IPS-18c (cell line): ENCODE measurements at regions not wholly inside any gene's neighbourhood (a gene's known extent, or its start where the extent isn't known, plus 50 kb on each side); places are given as distances from the start of the nearest gene placed in this dataset.

Experiments used
- H3K4me3 ChIP-seq: 2 replicates; pipeline ENCODE4 v1.7.0; 2013; ENCODE audit warnings: low read depth, mild to moderate bottlenecking, low read length, moderate library complexity; ENCODE audit not compliant: insufficient read depth
- H3K9me3 ChIP-seq: one replicate; pipeline ENCODE4 v1.6.1; 2013; ENCODE audit warnings: mild to moderate bottlenecking, low read length, moderate library complexity; ENCODE audit not compliant: control insufficient read depth, insufficient read depth

DNA sequence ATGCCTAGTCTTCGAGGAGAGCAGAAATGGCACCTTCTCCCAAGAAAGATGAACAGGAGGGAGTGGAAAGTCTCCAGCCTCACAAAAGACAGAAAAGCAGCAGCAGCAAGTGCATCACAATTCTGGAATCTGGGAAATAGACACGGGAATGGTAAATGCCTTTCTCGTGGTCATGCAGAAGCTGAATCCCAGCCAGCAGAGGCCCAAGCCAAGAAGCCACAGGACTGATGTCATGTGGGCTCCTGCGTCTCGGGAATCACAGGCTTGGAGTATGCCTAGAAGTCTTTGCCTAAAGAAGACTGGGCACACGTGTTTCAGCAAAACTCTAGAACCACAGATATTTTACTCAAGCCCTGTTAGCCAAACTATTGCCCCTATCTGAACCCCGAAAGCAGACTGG, 260.3 kb upstream of the PLD5 start:
- no peaks in the 10 kb centered on the region for H3K9me3 ChIP-seq
- no peak overlapping the region for H3K4me3 ChIP-seq

DNA sequence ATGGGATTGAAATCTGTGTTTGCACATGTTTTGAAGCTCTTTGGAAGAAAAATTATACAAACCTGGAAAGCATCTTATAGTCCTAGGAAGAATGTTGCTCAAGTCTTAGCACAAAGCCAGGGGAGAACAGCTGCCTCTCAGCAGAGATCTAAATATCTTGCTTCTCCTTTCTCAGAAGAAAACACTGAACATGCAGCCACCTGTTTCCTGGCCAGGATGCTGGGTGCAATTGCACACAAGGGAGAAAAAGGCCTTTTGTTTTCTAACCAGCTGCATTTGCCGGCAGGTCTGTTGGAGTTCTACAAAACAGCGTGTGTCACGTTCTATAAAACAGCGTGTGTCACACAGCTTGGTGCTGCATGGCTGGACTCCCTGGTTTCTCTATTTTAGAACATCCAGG, 259.6 kb upstream of the PLD5 start:
- H3K4me3 ChIP-seq: no peak overlapping the region
- no peaks in the 10 kb centered on the region for H3K9me3 ChIP-seq

DNA sequence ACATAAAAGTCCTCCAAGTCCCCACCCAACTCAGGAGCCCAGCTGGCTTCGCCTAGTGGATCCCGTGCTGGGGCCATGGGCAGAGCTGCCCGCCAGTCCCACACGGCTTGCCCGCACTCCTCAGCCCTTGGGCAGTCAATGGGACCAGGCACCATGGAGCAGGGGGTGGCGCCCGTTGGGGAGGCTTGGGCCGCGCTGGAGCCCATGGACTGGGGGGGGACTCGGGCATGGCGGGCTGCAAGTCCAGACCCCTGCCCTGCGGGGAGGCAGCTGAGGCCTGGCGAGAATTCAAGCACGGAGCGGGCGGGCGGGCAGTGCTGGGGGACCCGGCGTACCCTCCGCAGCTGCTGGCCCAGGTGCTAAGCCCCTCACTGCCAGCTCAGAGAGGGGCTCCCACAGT, 249.8 kb upstream of the PLD5 start:
- Histone ChIP-seq H3K4me3 (no peak overlapping the region), H3K9me3 (no peaks in the 10 kb centered on the region)

DNA sequence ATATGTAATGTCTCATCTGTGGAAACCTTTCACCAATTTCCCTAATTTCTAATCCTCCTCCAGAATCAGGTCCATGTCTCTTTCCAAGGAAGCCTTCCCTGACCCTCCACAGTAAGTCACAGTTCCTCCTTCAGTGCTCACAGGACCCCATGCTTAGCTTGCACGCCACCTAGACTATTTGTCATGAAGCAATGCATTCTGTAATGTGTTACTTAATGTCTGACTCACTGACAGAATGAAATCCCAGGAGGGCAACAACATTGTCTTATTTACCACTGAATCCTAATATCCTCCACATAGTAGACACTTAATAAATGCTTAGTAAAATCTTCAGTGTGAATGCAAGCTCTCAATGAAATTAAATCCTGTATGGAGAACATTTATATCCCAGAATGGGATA, 245.9 kb upstream of the PLD5 start:
- no peak overlapping the region for H3K4me3 ChIP-seq
- H3K9me3 ChIP-seq: no peaks in the 10 kb centered on the region

DNA sequence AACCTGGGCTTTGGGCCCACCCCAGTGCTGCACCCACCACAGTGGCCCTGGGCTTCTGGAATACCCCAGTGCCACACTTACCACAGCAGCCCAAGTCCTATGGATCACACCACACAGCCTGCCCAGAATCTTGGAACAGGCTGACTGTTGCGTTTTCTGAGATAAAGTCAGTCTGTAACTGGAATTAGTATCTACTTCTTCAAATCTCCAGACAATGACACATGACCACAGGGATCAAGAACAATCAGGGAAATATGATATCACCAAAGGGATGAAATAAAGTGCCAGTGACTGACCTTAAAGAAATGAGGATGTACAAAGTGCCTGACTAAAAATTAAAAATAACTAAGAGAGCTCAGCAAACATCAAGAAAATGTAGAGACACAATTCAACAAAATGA, 239.7 kb upstream of the PLD5 start:
- Histone ChIP-seq H3K4me3 (no peak overlapping the region), H3K9me3 (no peaks in the 10 kb centered on the region)

DNA sequence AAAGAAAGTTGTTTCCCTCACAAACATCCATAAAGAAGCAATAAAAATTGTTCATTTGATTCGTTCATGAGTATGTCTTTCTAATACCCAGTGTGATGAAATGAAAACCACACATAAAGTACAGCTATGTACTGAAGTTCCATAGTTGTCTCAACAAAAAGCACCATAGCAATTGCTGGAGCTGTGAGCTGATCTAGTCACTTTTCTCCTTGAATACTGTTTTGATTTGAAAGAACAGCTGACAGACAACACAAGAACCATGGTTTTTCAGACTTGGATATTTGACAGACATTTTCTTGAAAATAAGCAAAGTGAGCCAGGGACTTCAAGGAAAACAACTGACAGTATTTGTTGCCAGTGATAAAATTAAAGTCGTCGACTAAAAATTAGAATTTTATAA, 237.1 kb upstream of the PLD5 start:
- no peak overlapping the region for H3K4me3 ChIP-seq
- H3K9me3 ChIP-seq: no peaks in the 10 kb centered on the region

DNA sequence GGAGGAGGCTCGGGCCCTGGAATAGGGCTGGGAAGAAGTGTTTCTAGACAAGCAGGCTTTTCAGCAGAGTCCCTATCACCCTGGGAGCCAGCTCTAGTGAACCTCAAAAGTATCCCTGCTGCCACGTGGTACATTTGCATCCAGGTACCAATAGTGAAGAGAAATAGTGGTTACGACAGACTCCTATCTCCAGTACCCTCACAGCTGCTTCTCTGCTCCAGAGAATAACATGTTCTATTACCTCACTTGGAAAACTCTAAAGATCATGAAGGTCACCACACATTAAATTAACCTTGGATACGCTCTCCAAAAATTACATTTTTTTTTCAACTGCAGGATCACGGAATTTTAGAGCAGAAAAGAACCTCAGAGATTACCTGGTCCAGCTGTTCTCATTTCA, 230.4 kb upstream of the PLD5 start:
- Histone ChIP-seq H3K9me3 (no peaks in the 10 kb centered on the region), H3K4me3 (no peak overlapping the region)

DNA sequence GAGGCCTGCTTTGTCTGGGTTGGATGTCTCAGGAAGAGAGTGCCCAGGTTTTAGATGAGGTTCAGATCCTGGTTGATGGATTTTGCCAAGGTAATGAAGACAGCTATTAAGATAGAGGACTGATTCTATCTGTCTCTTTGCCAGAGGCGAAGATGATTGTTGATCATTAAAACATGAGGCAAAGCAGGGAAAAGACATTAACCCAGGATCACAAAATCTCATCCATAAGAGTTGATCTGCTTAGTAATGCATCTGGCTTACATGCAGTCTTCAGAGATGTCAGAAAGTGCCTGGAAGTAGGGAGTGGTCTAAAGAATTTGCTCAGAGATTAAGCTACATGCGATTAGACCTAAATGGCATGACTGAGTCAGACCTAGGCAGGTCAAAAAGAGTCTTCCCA, 229.6 kb upstream of the PLD5 start:
- no peaks in the 10 kb centered on the region for H3K9me3 ChIP-seq
- H3K4me3 ChIP-seq: no peak overlapping the region

DNA sequence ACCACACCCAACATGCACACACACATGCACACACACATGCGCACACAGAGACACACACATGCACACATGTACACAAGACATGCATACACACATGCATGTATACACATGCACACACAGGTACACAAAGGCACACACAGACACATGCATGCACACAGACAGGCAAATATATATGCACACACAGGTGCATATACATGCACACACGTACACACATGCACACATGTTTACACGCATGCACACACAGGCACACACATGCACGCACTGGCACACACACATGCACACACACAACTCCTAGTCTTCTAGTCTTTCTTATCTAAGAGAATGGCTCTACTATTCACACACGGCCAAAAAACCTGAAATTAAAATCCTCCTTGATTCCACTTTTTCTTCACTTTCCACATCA, 222.7 kb upstream of the PLD5 start:
- no peak overlapping the region for H3K4me3 ChIP-seq
- no peaks in the 10 kb centered on the region for H3K9me3 ChIP-seq

DNA sequence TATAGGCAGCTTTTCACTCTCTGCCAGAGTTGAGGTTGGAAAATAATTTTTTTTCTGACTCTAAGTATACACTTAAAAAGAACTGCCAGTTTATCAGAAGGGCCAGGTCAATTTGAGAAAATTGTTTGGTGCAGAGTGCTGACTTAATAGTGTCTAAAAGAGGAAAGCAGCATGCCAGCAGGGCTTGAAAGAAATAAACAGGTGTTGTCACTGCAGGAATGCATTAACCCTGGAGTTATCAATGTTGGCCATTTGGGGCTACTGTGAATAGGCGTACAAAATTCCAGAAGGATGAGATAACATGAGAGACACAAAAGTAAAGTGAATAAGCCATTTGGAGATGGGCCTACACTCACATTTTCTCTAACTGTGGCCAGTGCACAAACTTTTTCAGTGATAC, 220.6 kb upstream of the PLD5 start:
- no peaks in the 10 kb centered on the region for H3K9me3 ChIP-seq
- H3K4me3 ChIP-seq: no peak overlapping the region

DNA sequence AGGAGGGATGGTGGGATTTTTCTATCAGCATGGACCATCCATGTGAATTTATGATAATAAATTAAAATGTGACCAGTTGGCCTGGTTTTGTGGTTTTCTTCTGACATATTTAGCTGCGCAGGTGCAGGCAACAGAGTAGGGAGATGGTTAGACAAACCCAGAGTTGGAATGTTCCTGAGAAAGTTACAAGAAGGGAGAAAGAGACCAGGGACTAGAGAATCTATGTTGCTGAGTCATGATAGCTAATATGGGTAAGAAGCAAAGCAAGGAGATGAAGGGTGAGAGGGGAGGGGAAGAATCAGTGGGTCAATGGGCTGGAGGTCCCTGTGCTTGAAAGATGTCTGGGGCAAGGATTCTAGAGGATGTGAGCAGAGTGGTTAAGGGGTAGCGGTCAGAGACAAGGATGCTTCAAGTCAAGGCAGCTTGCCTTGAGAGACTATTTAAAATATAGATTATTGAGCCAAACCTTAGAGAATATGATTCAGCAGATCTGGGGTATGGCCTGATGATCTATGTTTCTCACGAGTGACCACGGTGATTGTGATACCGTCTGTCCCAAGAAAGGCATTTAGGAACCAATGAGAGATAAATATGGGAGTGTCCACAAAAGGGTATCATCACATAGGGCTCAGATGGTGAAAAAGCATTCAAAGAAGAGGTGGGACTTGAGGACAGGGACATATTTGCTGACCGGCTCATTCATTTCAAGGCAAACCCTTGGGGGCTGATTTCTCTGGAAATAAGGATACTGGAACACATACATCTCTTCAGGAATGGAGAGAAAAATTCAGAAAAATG, 219.7 kb upstream of the PLD5 start:
- no peak overlapping the region for H3K4me3 ChIP-seq
- no peaks in the 10 kb centered on the region for H3K9me3 ChIP-seq

DNA sequence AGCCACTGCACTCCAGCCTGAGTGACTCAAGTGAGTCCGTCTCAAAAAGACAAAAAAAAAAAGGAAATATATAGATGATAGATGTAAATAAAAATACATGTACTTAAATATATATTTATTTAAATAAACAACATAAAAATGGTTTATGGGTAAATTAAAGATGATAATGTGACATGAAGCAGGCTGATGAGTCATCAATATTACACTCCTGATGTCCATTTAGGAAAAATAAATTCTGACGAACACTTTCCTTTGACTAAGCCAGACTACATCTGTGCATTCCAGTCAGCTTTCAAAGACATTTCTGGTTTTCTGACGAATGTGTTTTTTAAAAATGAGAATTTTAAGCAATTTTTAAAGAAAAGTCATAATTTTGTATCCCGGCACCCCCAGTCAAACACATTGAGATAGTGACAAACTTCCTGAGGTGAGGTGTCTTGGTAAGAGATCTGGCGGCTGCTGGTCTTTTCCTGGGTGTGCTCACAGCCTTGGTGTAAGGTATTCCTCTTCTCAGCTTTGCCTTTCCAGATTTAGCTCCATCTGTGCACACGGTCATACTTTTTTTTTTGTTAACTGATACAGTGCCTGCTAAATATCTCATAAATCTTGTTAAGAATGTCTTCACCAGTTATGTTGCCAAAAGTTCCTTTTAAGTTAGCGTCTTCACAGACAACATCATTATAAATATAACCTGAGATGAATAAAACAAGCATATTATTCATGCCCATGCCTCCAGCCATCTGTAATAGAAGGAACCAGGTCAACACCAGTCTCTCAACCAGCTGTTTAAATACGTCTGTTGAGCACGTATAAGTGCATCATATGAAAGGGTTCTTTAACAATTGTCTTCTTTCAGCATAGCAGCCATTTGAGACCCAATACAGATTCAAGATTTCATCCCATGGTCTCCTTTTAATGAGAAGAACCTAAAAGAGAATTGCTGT, 214.5 kb upstream of the PLD5 start:
- Histone ChIP-seq H3K9me3 (no peaks in the 10 kb centered on the region), H3K4me3 (no peak overlapping the region)

DNA sequence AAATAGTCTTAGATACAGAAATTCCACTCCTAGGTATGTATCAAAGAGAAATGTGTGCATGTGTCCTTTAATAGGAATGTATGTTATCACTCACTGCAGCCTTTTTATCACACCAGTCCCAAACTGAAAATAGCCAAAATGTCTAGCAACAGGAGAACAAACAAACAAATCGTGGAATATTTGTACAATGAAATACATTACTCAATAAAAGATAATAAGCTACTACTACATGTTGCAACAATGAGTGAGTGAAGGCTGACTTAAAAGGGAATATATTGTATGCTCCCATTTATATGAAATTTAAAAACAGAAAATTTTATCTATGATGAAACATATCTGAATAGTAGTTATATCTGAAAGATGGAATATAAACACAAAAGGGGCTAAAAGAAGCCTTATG, 212.1 kb upstream of the PLD5 start:
- no peak overlapping the region for H3K4me3 ChIP-seq
- H3K9me3 ChIP-seq: no peaks in the 10 kb centered on the region

DNA sequence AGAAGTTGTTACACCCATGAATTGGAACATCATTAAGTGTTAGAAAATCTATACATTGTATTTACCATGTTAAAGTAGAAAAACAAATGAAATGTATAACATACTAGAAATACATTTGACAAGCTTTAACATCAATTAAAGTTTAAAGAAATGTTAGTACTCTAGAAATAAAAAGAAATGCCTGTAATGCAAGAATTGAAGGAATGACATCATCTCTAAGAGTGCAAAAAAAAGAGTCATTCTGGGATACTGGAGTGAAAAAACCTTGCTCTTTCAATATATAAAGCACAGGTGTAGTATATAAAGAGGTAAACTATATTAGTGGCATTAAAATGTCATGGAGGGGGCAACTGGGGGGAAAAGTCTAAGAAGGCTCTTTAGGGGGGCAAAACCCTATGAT, 210.8 kb upstream of the PLD5 start:
- H3K4me3 ChIP-seq: no peak overlapping the region
- H3K9me3 ChIP-seq: no peaks in the 10 kb centered on the region

DNA sequence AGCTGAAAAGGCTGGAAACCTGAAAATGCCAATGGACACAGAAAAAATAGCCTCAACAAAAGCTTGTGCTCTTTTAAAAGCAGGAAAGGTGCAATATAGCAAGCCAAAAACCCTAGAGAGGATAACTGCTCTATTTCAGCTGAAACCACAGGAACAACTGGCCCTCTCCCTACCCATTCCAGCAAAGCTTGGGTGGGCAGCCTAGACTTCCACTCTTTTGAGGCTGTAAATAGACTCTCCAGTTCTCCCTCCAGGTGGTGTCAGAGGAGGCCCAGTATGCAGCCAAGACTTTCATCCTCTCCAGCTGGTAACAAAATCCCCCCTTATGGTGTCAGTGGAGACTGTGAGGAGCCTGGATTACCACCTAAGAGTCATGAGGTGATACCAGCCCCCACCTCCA, 206.9 kb upstream of the PLD5 start:
- Histone ChIP-seq H3K9me3 (no peaks in the 10 kb centered on the region), H3K4me3 (no peak overlapping the region)

DNA sequence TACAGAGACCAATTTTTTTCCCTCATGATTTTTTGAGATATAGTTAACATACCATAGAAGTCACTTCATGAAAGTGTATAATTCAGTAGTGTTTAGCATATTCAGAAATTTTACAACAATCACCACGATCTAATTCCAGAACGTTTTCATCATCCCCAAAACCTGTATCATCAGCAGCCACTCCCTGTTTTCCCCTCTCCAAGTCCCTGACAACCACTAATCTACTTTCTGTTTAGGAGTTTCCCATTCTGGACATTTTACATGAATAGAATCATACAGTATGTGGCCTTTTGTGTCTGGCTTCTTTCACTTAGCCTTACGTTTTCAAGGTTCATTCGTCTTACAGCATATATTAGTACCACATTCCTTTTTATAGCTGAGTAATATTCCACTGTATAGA, 204.2 kb upstream of the PLD5 start:
- Histone ChIP-seq H3K4me3 (no peak overlapping the region), H3K9me3 (no peaks in the 10 kb centered on the region)

DNA sequence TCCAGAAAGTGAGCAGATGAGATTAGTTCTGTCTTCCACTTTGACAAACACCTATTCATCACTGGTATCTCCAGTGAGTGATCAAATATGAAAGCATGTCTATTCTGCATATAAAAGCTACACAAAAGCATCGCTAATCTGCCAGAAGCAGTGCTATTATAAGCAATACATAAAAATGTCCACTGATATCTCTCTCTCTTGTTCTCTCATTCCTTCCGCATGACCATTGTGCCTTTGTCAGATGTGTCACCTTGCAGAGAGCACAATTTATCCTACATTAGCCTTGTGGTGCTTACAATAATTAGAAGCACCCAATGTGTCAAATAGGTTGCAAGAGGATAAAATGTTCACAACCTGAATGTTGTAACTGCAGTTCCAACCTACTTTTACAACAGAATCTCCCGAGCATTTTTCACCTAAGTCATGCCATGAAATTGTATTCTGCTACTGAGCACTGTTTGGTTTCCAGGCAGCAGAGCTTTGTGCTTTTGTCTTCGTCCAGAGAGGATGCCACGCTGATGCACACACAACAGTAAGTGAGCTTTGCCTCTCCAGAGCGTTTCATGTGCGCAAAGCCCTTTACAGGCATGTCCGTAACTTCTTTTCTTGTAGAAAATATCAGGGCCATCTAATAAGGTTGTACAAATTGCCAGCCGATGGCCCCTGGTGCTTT, 198.7 kb upstream of the PLD5 start:
- H3K9me3 ChIP-seq: peaks cover 2% of the 10 kb centered on the region
- no peak overlapping the region for H3K4me3 ChIP-seq

DNA sequence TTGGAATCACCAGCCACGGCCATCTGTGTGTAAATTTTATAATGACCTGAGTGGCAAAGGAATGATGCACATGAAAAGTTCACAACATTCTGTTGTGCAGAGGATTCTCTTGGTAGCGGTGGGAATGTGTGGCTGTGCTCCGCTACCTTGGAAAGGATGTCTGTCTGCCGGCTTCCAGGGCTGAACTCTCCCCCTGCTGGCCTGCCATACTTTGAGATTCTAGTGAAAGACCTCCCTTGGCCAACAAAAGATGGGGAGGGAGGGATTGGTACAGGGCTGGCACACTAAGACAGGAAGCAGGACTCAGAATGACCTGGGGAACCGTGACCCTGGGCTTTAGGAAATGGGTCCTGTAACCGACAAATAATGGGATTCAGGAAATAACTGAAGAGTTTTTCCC, 194.5 kb upstream of the PLD5 start:
- Histone ChIP-seq H3K9me3 (peaks cover 2% of the 10 kb centered on the region), H3K4me3 (no peak overlapping the region)
